Type B pancreatic cell (in vitro differentiated cells): ENCODE measurements at regions not wholly inside any gene's neighbourhood (a gene's known extent, or its start where the extent isn't known, plus 50 kb on each side); places are given as distances from the start of the nearest gene placed in this dataset.

ENCODE experiments used
- DNase-seq: peaks from one replicate; pipeline ENCODE4 v3.0.0; 2021; ENCODE audit warnings: mixed read lengths; ENCODE audit not compliant: unreplicated experiment; ENCODE audit errors: extremely low spot score
- H3K27ac Mint-ChIP-seq: 2 replicates; pipeline ENCODE4 v1.8.0; 2021; ENCODE audit warnings: mild to moderate bottlenecking, mixed read lengths
- H3K27me3 Mint-ChIP-seq: 2 replicates; pipeline ENCODE4 v1.8.0; 2021; ENCODE audit warnings: mixed read lengths
- H3K36me3 Mint-ChIP-seq: 2 replicates; pipeline ENCODE4 v1.8.0; 2021; ENCODE audit warnings: mixed read lengths
- H3K4me1 Mint-ChIP-seq: one replicate; pipeline ENCODE4 v1.8.0; 2021; ENCODE audit warnings: mixed read lengths; ENCODE audit not compliant: unreplicated experiment
- H3K4me3 Mint-ChIP-seq: 2 replicates; pipeline ENCODE4 v1.8.0; 2021; ENCODE audit warnings: mild to moderate bottlenecking, mixed read lengths
- H3K9me3 Mint-ChIP-seq: 2 replicates; pipeline ENCODE4 v1.8.0; 2021; ENCODE audit warnings: mixed read lengths
- TF ChIP-seq, protein P1 (sequence below): fragments of 200-600 bp; sonication (generic); conservative IDR thresholded peaks from 2 replicates; pipeline ENCODE4 v1.5.0; 2021; ENCODE audit warnings: antibody characterized with exemption, mild to moderate bottlenecking

DNA sequence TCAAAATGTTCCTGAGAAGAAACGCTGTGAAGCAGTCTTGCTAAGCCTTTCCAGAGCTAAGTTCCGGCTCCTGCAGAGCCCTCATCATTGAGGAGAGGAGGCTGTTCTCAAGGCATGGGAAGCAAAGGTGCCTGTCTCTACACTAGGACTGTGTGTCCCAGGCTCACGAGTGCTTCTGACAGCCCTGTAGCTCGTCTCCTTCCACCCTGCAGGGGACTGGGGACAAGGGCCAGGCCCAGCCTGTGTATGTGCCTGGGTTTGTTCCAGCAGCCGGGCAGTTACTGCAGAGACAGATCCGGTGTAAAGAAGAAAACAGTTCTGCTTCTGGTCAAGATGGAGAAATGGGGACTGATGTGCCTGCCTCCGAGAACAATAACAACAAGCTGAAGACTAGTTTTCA is 156.0 kb downstream of the ENGASE start:
- Mint-ChIP-seq H3K9me3 (no peaks in the 10 kb centered on the region), H3K27me3 (peaks cover 19% of the 10 kb centered on the region), H3K27ac (no peak overlapping the region), H3K4me1 (peaks cover 6% of the 10 kb centered on the region), H3K36me3 (no peaks in the 10 kb centered on the region), H3K4me3 (no peak overlapping the region)
- no peak for DNase-seq
- TF ChIP-seq, protein P1, sequence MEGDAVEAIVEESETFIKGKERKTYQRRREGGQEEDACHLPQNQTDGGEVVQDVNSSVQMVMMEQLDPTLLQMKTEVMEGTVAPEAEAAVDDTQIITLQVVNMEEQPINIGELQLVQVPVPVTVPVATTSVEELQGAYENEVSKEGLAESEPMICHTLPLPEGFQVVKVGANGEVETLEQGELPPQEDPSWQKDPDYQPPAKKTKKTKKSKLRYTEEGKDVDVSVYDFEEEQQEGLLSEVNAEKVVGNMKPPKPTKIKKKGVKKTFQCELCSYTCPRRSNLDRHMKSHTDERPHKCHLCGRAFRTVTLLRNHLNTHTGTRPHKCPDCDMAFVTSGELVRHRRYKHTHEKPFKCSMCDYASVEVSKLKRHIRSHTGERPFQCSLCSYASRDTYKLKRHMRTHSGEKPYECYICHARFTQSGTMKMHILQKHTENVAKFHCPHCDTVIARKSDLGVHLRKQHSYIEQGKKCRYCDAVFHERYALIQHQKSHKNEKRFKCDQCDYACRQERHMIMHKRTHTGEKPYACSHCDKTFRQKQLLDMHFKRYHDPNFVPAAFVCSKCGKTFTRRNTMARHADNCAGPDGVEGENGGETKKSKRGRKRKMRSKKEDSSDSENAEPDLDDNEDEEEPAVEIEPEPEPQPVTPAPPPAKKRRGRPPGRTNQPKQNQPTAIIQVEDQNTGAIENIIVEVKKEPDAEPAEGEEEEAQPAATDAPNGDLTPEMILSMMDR, result no peak

DNA sequence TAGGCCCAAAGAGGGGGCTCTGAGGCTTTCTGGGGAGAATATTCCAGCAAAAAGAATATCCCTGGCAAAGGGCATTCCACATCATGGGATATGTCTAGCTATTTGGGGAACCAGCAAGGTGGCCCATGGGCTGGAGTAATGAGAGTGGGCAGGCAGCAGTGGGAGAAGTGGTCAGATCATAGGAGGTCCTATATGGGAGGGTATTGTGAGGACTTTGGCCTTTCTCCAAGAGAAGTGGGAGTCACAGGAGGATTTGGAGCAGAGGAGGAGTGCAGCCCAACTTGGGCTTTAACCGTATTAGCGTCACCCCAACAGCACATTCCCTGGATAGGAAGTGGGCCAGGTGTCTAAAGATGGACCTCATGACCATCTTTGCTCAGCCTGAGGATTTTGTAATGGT is 151.4 kb downstream of the ENGASE start:
- Mint-ChIP-seq H3K4me3 (no peak overlapping the region), H3K27me3 (peaks cover 37% of the 10 kb centered on the region), H3K4me1 (peaks cover 6% of the 10 kb centered on the region), H3K27ac (no peak overlapping the region), H3K36me3 (no peaks in the 10 kb centered on the region), H3K9me3 (no peaks in the 10 kb centered on the region)
- DNase-seq, result no peak
- TF ChIP-seq, protein P1, result no peak

DNA sequence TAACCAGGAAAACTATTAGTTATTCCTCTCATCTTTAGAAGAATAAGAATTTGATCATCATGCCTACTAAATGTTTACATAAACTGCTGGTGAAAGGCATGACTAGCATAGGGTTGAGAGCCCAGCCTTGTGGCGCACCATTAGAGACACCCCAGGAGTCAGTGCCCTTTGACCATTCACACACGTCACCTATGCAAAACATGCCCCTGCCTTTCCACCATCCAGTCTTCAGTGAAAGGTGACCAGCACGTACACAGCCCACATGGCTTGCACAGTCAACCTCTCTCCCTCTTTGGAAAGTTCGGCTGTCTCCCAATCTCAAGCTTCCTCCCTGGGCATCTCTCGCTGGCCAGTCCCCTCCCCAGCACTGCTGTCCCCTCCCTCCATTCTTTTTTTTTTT is 150.3 kb downstream of the ENGASE start:
- Mint-ChIP-seq H3K36me3 (no peaks in the 10 kb centered on the region), H3K9me3 (no peaks in the 10 kb centered on the region), H3K4me1 (peaks cover 13% of the 10 kb centered on the region), H3K27me3 (peaks cover 44% of the 10 kb centered on the region), H3K4me3 (no peak overlapping the region), H3K27ac (no peak overlapping the region)
- DNase-seq, result no peak
- TF ChIP-seq, protein P1, result no peak

DNA sequence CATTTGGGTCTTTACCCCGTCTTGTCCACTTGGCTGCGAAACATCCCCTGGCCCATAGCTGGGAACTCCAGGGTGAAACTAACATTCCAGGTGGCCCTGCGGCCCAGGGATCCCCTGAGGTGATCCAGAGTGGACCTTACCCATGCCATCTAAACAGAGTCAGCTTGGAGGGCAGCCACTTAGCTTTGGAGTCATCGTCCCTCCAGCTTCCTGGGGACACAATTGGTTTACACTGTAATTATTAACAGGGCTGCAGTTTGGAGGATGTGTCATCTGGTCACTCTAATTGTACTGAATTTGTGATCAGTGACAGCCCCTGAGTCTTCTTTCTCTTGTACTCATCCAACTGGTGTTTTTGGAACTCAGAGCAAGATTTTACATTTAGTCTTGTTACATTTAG is 149.9 kb downstream of the ENGASE start:
- no peak for DNase-seq
- Mint-ChIP-seq H3K4me1 (peaks cover 13% of the 10 kb centered on the region), H3K36me3 (no peaks in the 10 kb centered on the region), H3K27me3 (peaks cover 44% of the 10 kb centered on the region), H3K27ac (no peak overlapping the region), H3K9me3 (no peaks in the 10 kb centered on the region), H3K4me3 (no peak overlapping the region)
- TF ChIP-seq, protein P1, result no peak

DNA sequence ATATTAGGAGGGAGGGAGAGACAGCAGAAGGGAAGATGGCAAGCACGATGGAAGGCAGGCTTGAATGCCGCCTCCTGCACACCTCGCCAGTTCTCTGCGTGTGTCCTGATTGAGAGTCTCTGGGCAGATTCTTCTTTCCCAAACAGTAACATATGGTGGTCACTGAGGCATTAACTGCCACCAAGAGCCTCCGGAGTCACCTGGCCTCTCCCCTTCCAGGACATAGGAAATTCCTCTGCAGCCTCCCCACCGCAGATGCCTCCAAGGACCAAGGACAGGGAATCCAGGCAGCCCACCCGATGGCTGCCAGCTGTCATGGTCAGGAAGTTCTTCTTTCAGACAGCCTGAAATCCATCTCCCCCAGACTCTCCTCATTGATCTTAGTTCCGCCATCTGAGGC is 149.3 kb downstream of the ENGASE start:
- H3K27ac Mint-ChIP-seq, result no peak overlapping the region

DNA sequence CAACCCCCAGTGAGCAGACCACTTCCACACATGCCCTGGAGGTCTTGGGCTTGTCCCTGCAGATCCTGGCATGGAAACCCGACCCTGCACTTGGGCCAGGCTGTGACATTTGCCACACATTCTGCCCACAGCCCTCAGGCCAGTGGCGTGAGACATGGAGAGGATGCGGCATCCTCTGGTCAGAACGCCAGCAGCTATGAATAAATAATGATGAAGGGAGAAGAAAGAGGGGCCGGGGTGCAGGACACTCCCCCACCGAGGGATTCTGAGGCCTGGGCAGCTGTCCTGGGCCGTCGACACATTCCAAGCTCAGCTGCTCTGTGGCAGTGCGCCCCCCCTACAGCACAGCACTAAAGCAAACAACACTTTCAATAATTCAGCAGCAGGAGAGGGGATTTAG is 148.8 kb downstream of the ENGASE start:
- DNase-seq, result no peak
- Mint-ChIP-seq H3K4me1 (peaks cover 12% of the 10 kb centered on the region), H3K27ac (no peak overlapping the region), H3K4me3 (no peak overlapping the region), H3K27me3 (peaks cover 49% of the 10 kb centered on the region), H3K9me3 (no peaks in the 10 kb centered on the region), H3K36me3 (no peaks in the 10 kb centered on the region)
- TF ChIP-seq, protein P1, result no peak

More for the DNA sequence above, 149.3 kb downstream of the ENGASE start:
- Mint-ChIP-seq H3K27me3 (peaks cover 49% of the 10 kb centered on the region), H3K4me1 (peaks cover 13% of the 10 kb centered on the region), H3K9me3 (no peaks in the 10 kb centered on the region), H3K4me3 (no peak overlapping the region), H3K36me3 (no peaks in the 10 kb centered on the region)
- no peak for DNase-seq
- TF ChIP-seq, protein P1, result no peak
